VCaP (cell line): ENCODE measurements at regions not wholly inside any gene's neighbourhood (a gene's known extent, or its start where the extent isn't known, plus 50 kb on each side); places are given as distances from the start of the nearest gene placed in this dataset.

ENCODE experiments used
- H3K27ac ChIP-seq: fragments of 450-650 bp; 2 replicates; pipeline ENCODE4 v1.5.1; 2017
- CTCF ChIP-seq: fragments of 450-650 bp; conservative IDR thresholded peaks from 2 replicates; pipeline ENCODE4 v1.5.1; 2017; ENCODE audit warnings: mild to moderate bottlenecking, moderate library complexity

GRCh38 chr2:8526403-8526696 is 155.5 kb upstream of the ID2 start:
- no peak for TF ChIP-seq CTCF
- H3K27ac ChIP-seq = peak overlapping the region; percentile 98

GRCh38 chr2:8527031-8527430 is 154.8 kb upstream of the ID2 start:
- no peak for TF ChIP-seq CTCF
- peak overlapping the region; percentile 98 for H3K27ac ChIP-seq

- H3K27ac ChIP-seq = peak overlapping the region; percentile 98
- TF ChIP-seq CTCF = no peak
Measured at GRCh38 chr2:8527676-8528075, 154.2 kb upstream of the ID2 start.

GRCh38 chr2:8528863-8529262 is 153.0 kb upstream of the ID2 start:
- no peak overlapping the region for H3K27ac ChIP-seq
- no peak for TF ChIP-seq CTCF

- H3K27ac ChIP-seq = no peak overlapping the region
- no peak for TF ChIP-seq CTCF
Measured at GRCh38 chr2:8529706-8530277, 152.1 kb upstream of the ID2 start.

GRCh38 chr2:8531481-8531880 is 150.4 kb upstream of the ID2 start:
- no peak for TF ChIP-seq CTCF
- H3K27ac ChIP-seq = no peak overlapping the region

- no peak for TF ChIP-seq CTCF
- H3K27ac ChIP-seq = no peak overlapping the region
Measured at GRCh38 chr2:8532438-8532837, 149.4 kb upstream of the ID2 start.

GRCh38 chr2:8533923-8534322 is 147.9 kb upstream of the ID2 start:
- H3K27ac ChIP-seq = no peak overlapping the region
- no peak for TF ChIP-seq CTCF
